Activated naive CD4-positive, alpha-beta T cell treated with anti-CD3 and anti-CD28 coated beads for 36 hours (primary cell): ENCODE measurements at regions not wholly inside any gene's neighbourhood (a gene's known extent, or its start where the extent isn't known, plus 50 kb on each side); places are given as distances from the start of the nearest gene placed in this dataset.
"Not testable (repeated sequence)": the region's sequence is repeated elsewhere in the genome, so short reads cannot be mapped to it uniquely, and the experiment has no call there.

Experiments
- CTCF ChIA-PET: fragments of 350-600 bp; sonication (Branson Sonifier 250); formaldehyde crosslinking; loops from one replicate; lab custom pipeline; 2021; ENCODE audit warnings: antibody characterized with exemption; lab: Charles Lee
- DNase-seq: peaks from one replicate; pipeline ENCODE4 v3.0.0-alpha.2; 2020
- H3K27ac Mint-ChIP-seq: one replicate; pipeline ENCODE4 v1.8.0; 2021; ENCODE audit warnings: mild to moderate bottlenecking, mixed read lengths
- H3K27me3 Mint-ChIP-seq: one replicate; pipeline ENCODE4 v1.8.0; 2021; ENCODE audit warnings: low read depth, mixed read lengths
- H3K36me3 Mint-ChIP-seq: one replicate; pipeline ENCODE4 v1.8.0; 2021; ENCODE audit warnings: low read depth, mixed read lengths
- H3K4me1 Mint-ChIP-seq: one replicate; pipeline ENCODE4 v1.8.0; 2021; ENCODE audit warnings: low read depth, mixed read lengths
- H3K4me3 Mint-ChIP-seq: one replicate; pipeline ENCODE4 v1.8.0; 2021; ENCODE audit warnings: mild to moderate bottlenecking, moderate library complexity, mixed read lengths
- H3K9me3 Mint-ChIP-seq: one replicate; pipeline ENCODE4 v1.8.0; 2021; ENCODE audit warnings: mixed read lengths
- intact Hi-C: fragments of 100-400 bp; cut with micrococcal nuclease; formaldehyde crosslinking; loops from one replicate; pipeline ENCODE4 v1.15.1; 2023

DNA sequence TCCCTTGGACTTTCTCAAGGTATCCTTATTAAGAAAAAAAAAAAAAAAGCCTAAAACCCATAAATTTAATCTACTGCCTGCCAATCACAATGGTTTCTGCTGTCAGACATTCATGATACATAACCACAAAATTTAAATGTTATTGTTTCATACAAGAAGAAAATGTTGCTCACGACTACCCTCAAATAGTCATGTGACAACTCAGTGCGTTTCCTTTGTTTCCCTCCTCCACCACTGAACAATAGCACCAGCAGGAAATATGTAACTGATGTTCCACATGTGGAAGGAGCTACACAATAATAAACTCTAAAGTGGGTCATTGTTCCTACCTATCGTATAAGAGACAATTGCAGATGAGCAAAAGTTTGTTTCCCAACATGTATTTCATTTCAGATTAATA is 244.1 kb upstream of the EDNRA start:
- H3K4me3 Mint-ChIP-seq: no peak overlapping the region
- no peaks in the 10 kb centered on the region for H3K9me3 Mint-ChIP-seq
- H3K36me3 Mint-ChIP-seq: no peaks in the 10 kb centered on the region
- no peak for DNase-seq
- H3K27me3 Mint-ChIP-seq: no peaks in the 10 kb centered on the region
- no peaks in the 10 kb centered on the region for H3K4me1 Mint-ChIP-seq
- intact Hi-C loops: no loop called here
- CTCF ChIA-PET: no interaction called here
- H3K27ac Mint-ChIP-seq: no peak overlapping the region

- Mint-ChIP-seq H3K4me1 (no peaks in the 10 kb centered on the region), H3K9me3 (peaks cover 2% of the 10 kb centered on the region), H3K27me3 (peaks cover 2% of the 10 kb centered on the region), H3K4me3 (no peak overlapping the region), H3K36me3 (no peaks in the 10 kb centered on the region), H3K27ac (no peak overlapping the region)
- intact Hi-C loops: no loop called here
- no peak for DNase-seq
- CTCF ChIA-PET: no interaction called here
Observed at GRCh38 chr4:147244786-147245185, 236.1 kb upstream of the EDNRA start.

DNA sequence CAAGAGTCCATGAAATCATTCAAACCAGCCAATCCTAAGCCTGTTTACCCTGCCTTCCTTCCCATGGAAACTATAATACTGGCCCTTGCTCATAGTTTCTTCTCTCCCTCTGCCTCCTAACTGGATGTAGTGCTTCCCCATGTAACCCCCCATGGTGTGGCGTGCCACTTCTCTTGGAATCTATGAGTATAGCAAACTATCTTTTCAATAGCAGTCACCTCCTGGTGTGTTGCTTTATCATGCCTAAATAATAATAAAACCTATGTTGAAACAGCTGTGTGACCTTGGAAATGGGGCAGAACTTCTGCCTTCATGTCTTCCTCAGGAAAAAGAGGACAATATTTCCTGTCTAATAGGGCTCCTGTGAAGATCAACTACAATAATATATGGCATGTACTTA is 234.8 kb upstream of the EDNRA start:
- intact Hi-C loops: no loop called here
- H3K27ac Mint-ChIP-seq: no peak overlapping the region
- DNase-seq: no peak
- peaks cover 2% of the 10 kb centered on the region for H3K27me3 Mint-ChIP-seq
- peaks cover 2% of the 10 kb centered on the region for H3K9me3 Mint-ChIP-seq
- no peaks in the 10 kb centered on the region for H3K4me1 Mint-ChIP-seq
- H3K36me3 Mint-ChIP-seq: no peaks in the 10 kb centered on the region
- CTCF ChIA-PET: no interaction called here
- no peak overlapping the region for H3K4me3 Mint-ChIP-seq

DNA sequence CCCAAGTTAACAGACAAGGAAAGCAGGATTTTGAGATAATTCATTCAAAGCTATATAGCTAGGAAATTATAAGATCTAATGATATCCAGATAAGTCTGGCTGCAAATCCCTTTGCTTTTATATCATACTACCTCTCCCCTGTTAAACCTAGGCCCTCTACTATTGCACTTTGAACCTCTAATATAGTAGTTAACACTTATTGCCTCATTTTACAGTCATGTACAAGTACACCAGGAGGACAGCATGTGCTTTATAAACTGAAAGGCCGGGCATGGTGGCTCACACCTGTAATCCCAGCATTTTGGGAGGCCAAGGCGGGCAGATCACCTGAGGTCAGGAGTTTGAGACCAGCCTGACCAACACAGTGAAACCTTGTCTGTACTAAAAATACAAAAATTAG is 234.4 kb upstream of the EDNRA start:
- H3K27me3 Mint-ChIP-seq, H3K36me3 Mint-ChIP-seq, H3K4me3 Mint-ChIP-seq, DNase-seq, H3K9me3 Mint-ChIP-seq, CTCF ChIA-PET, H3K27ac Mint-ChIP-seq, intact Hi-C loops, H3K4me1 Mint-ChIP-seq: not testable (repeated sequence)

GRCh38 chr4:147247579-147247978 is 233.3 kb upstream of the EDNRA start:
- no peaks in the 10 kb centered on the region for H3K4me1 Mint-ChIP-seq
- peaks cover 2% of the 10 kb centered on the region for H3K27me3 Mint-ChIP-seq
- intact Hi-C loops: no loop called here
- CTCF ChIA-PET: interaction anchor here (1.0 kb wide), 1 partner anchor 9 kb away, joined by 3 read pairs; no protein-coding TSS in a partner anchor
- H3K4me3 Mint-ChIP-seq: no peak overlapping the region
- no peak overlapping the region for H3K27ac Mint-ChIP-seq
- no peaks in the 10 kb centered on the region for H3K36me3 Mint-ChIP-seq
- H3K9me3 Mint-ChIP-seq: peaks cover 2% of the 10 kb centered on the region
- no peak for DNase-seq

DNA sequence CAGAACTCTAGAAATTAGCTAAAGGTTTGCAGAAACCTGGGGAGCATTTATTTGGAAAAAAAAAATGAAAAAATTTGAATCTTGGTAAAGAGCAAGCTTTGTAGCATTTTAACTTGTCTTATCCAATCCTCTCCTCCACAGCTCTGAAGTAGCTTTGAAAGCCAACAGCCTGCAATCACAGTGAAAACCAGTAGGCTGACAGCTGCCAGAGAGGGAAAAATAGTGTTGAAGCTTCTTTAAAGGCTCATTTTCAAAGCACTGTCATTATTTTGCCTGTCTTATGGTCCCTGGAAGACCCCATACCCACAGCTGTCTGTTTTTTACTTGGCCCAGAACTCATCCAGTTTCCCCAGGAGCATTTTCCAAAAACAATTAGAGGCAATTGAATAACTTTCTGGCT is 230.8 kb upstream of the EDNRA start:
- H3K27ac Mint-ChIP-seq: no peak overlapping the region
- no peak for DNase-seq
- H3K4me1 Mint-ChIP-seq: no peaks in the 10 kb centered on the region
- CTCF ChIA-PET: interaction anchor here (0.5 to 0.6 kb wide), 2 partner anchors 9 to 11 kb away, joined by 3 to 6 read pairs; no protein-coding TSS in a partner anchor
- H3K4me3 Mint-ChIP-seq: no peak overlapping the region
- no peaks in the 10 kb centered on the region for H3K9me3 Mint-ChIP-seq
- no peaks in the 10 kb centered on the region for H3K36me3 Mint-ChIP-seq
- H3K27me3 Mint-ChIP-seq: peaks cover 2% of the 10 kb centered on the region
- intact Hi-C loops: no loop called here

DNA sequence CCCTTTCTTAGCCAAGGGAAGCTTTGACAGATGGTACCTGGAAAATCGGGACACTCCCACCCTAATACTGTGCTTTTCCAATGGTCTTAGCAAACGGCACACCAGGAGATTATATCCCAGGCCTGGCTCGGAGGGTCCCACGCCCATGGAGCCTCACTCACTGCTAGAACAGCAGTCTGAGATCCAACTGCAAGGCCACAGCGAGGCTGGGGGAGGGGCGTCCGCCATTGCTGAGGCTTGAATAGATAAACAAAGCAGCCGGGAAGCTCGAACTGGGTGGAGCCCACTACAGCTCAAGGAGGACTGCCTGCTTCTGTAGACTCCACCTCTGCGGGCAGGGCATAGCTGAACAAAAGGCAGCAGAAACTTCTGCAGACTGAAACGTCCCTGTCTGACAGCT is 225.6 kb upstream of the EDNRA start:
- H3K27me3 Mint-ChIP-seq, DNase-seq, CTCF ChIA-PET, H3K36me3 Mint-ChIP-seq, H3K4me3 Mint-ChIP-seq, H3K9me3 Mint-ChIP-seq, H3K27ac Mint-ChIP-seq, intact Hi-C loops, H3K4me1 Mint-ChIP-seq: not testable (repeated sequence)

DNA sequence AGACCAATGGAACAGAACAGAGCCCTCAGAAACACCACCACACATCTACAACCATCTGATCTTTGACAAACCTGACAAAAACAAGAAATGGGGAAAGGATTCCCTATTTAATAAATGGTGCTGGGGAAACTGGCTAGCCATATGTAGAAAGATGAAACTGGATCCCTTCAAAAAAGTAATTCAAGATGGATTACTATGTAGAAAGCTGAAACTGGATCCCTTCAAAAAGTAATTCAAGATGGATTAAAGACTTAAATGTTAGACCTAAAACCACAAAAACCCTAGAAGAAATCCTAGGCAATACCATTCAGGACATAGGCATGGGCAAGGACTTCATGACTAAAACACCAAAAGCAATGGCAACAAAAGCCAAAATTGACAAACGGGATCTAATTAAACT is 221.6 kb upstream of the EDNRA start:
- intact Hi-C loops, H3K36me3 Mint-ChIP-seq, H3K4me1 Mint-ChIP-seq, H3K27me3 Mint-ChIP-seq, CTCF ChIA-PET, DNase-seq, H3K4me3 Mint-ChIP-seq, H3K9me3 Mint-ChIP-seq, H3K27ac Mint-ChIP-seq: not testable (repeated sequence)

- Mint-ChIP-seq H3K4me1 (no peaks in the 10 kb centered on the region), H3K9me3 (peaks cover 4% of the 10 kb centered on the region), H3K36me3 (no peaks in the 10 kb centered on the region), H3K27ac (no peak overlapping the region), H3K4me3 (no peak overlapping the region), H3K27me3 (peaks cover 4% of the 10 kb centered on the region)
- CTCF ChIA-PET: no interaction called here
- DNase-seq: no peak
- intact Hi-C loops: no loop called here
Observed at GRCh38 chr4:147284256-147284835, 196.6 kb upstream of the EDNRA start.

DNA sequence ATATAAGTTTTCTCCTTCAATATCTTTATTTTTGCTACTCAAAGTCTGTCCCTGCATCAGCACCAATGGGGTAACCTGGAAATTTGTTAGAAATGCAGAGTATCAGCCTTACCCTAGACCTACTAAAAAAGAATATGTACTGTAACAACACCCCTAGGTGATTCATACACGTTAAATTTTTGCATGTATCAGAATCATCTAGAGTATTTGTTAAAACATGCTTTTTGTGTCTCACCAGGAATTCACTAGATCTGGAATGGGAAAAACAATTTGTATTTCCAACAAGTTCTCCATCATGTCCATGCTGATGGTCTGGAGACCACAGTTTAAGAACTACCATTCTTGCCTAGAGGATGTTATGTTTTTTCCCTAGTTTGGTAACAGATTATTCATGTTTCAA is 196.0 kb upstream of the EDNRA start:
- no peaks in the 10 kb centered on the region for H3K27me3 Mint-ChIP-seq
- CTCF ChIA-PET: no interaction called here

DNA sequence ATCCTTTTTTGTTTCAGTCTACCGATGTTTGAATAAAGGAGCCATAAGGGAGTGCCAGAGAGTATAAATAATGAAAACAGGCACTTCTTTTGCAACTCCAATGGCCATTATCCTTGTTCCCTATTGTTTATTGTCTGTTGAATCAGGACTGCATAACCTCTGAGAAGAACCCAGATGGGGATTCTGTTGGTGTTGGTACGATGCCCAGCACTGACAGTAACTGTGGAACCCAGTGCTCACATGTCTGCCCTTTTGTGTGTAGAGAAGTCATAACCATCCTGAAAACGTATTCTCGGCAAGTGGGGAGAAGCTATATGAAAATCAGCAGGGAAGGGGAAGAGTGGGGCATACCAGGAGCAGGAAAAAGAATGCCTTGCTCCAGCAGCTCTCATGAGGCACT is 195.1 kb upstream of the EDNRA start:
- Mint-ChIP-seq H3K4me1 (no peaks in the 10 kb centered on the region), H3K9me3 (peaks cover 3% of the 10 kb centered on the region)
- CTCF ChIA-PET: interaction anchor here (1.3 kb wide), 1 partner anchor 8 kb away, joined by 3 read pairs; no protein-coding TSS in a partner anchor

More for the DNA sequence above, 196.0 kb upstream of the EDNRA start:
- H3K4me1 Mint-ChIP-seq: no peaks in the 10 kb centered on the region
- H3K36me3 Mint-ChIP-seq: no peaks in the 10 kb centered on the region
- no peak overlapping the region for H3K27ac Mint-ChIP-seq
- H3K4me3 Mint-ChIP-seq: no peak overlapping the region
- peaks cover 4% of the 10 kb centered on the region for H3K9me3 Mint-ChIP-seq
- intact Hi-C loops: no loop called here
- DNase-seq: no peak

GRCh38 chr4:147286846-147287587 is 193.9 kb upstream of the EDNRA start:
- Mint-ChIP-seq H3K4me1 (no peaks in the 10 kb centered on the region), H3K36me3 (no peaks in the 10 kb centered on the region), H3K27ac (no peak overlapping the region), H3K4me3 (no peak overlapping the region), H3K9me3 (no peaks in the 10 kb centered on the region), H3K27me3 (no peaks in the 10 kb centered on the region)
- intact Hi-C loops: no loop called here
- CTCF ChIA-PET: interaction anchor here (1.3 kb wide), 1 partner anchor 9 kb away, joined by 3 read pairs; no protein-coding TSS in a partner anchor
- no peak for DNase-seq

More for the DNA sequence above, 195.1 kb upstream of the EDNRA start:
- no peak overlapping the region for H3K27ac Mint-ChIP-seq
- H3K36me3 Mint-ChIP-seq: no peaks in the 10 kb centered on the region
- DNase-seq: no peak
- intact Hi-C loops: no loop called here
- no peaks in the 10 kb centered on the region for H3K27me3 Mint-ChIP-seq
- H3K4me3 Mint-ChIP-seq: no peak overlapping the region

DNA sequence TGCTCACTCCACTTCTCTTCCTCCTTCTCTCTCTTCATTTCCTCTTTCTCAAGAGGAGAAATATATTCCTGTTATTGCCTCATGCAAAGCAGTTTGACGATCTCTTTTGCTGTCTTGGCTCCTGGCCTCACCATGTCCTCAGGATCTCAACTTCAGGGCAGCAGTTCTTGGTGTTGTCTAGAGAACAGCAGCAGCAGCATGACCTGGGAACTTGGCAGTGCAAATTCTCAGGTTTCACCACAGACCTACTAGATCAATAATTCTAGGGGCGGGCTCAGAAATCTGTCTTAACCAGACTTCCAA is 193.4 kb upstream of the EDNRA start:
- H3K27me3 Mint-ChIP-seq: no peaks in the 10 kb centered on the region
- H3K4me3 Mint-ChIP-seq: no peak overlapping the region
- CTCF ChIA-PET: no interaction called here
- no peak overlapping the region for H3K27ac Mint-ChIP-seq
- no peak for DNase-seq
- intact Hi-C loops: no loop called here
- H3K36me3 Mint-ChIP-seq: no peaks in the 10 kb centered on the region
- no peaks in the 10 kb centered on the region for H3K4me1 Mint-ChIP-seq
- no peaks in the 10 kb centered on the region for H3K9me3 Mint-ChIP-seq
